Panc1 (cell line): ENCODE measurements at regions not wholly inside any gene's neighbourhood (a gene's known extent, or its start where the extent isn't known, plus 50 kb on each side); places are given as distances from the start of the nearest gene placed in this dataset.

Experiments
- ATAC-seq: fragments of 200-7000 bp; cut with Tn5 transposase; 2 replicates; pipeline ENCODE4 v1.9.1; 2020; ENCODE audit warnings: mild to moderate bottlenecking, moderate library complexity
- BruUV-seq: library from RNA; stranded (reverse); fragments of 400-500 nt; replicated peaks from 2 replicates; lab custom pipeline; 2021; lab: Mats Ljungman, UMichigan
- CTCF ChIA-PET: fragments of 300-600 bp; sonication (Branson Sonifier 250); formaldehyde crosslinking; loops from one replicate; lab custom pipeline; 2022; ENCODE audit warnings: antibody characterized with exemption; lab: Charles Lee
- POLR2A ChIA-PET: fragments of 300-600 bp; sonication (Branson Sonifier 250); formaldehyde crosslinking; loops from one replicate; lab custom pipeline; 2022; ENCODE audit warnings: antibody characterized with exemption; lab: Charles Lee
- DNase-seq: peaks from one replicate; pipeline ENCODE4 v3.0.0-alpha.2; 2010; ENCODE audit warnings: low read depth, low spot score
- H3K27ac ChIP-seq: 2 replicates; pipeline ENCODE4 v1.5.1; 2011; ENCODE audit warnings: mild to moderate bottlenecking, low read length, inconsistent platforms
- H3K27me3 ChIP-seq: fragments of 200-500 bp; sonication (Bioruptor generic); 2 replicates; pipeline ENCODE4 v1.6.0; 2014; ENCODE audit warnings: low read length, inconsistent platforms; ENCODE audit not compliant: control insufficient read depth, insufficient read depth
- H3K36me3 ChIP-seq: fragments of 200-500 bp; sonication (Bioruptor generic); 2 replicates; pipeline ENCODE4 v1.5.1; 2014; ENCODE audit warnings: inconsistent platforms, mild to moderate bottlenecking, low read length, moderate library complexity; ENCODE audit not compliant: control insufficient read depth, insufficient read depth
- H3K4me1 ChIP-seq: 2 replicates; pipeline ENCODE4 v1.5.1; 2011; ENCODE audit warnings: inconsistent platforms, mild to moderate bottlenecking, low read length, moderate library complexity; ENCODE audit not compliant: control insufficient read depth, insufficient read depth
- H3K4me3 ChIP-seq, 2 experiments: 2 replicates each; pipeline ENCODE4 v1.5.1; 2011 to 2012; ENCODE audit warnings: low read depth in 2 of 2, low read length in 2 of 2, mild to moderate bottlenecking in 2 of 2, inconsistent platforms in 1 of 2, moderate library complexity in 1 of 2
- H3K9me3 ChIP-seq: fragments of 200-500 bp; sonication (Bioruptor generic); 2 replicates; pipeline ENCODE4 v1.5.1; 2014; ENCODE audit warnings: low read depth, mild to moderate bottlenecking, inconsistent platforms, low read length, moderate library complexity; ENCODE audit not compliant: control insufficient read depth, insufficient read depth
- POLR2AphosphoS5 ChIP-seq: IDR thresholded peaks from 2 replicates; pipeline ENCODE4 v1.6.1; 2012; ENCODE audit warnings: mild to moderate bottlenecking, low read depth, low read length, moderate library complexity
- SIN3A ChIP-seq: IDR thresholded peaks from 2 replicates; pipeline ENCODE4 v1.6.1; 2012; ENCODE audit warnings: low read depth, mild to moderate bottlenecking, low read length, moderate library complexity, borderline replicate concordance; ENCODE audit not compliant: insufficient read depth
- TCF7L2 ChIP-seq: IDR thresholded peaks from 2 replicates; pipeline ENCODE4 v1.6.1; 2011; ENCODE audit warnings: mild to moderate bottlenecking, low read depth, low read length, inconsistent platforms
- in situ Hi-C: cut with HindIII; loops from 2 replicates; pipeline ENCODE4 v1.10.0; 2016; ENCODE audit warnings: low sequenced_read_pairs, low pct_unique_long_range_greater_than_20kb
- intact Hi-C: fragments of 100-400 bp; cut with micrococcal nuclease; formaldehyde crosslinking; loops from one replicate; pipeline ENCODE4 v1.10.0; 2022; ENCODE audit not compliant: unreplicated experiment
- TF ChIP-seq, protein P1 (sequence below), 2 experiments: IDR thresholded peaks; 2 replicates each; pipeline ENCODE4 v1.6.1; 2011 to 2012; ENCODE audit warnings: low read depth in 2 of 2, control low read depth in 1 of 2, low read length in 1 of 2, mild to moderate bottlenecking in 1 of 2, moderate library complexity in 1 of 2; ENCODE audit not compliant: insufficient read depth in 1 of 2
- TF ChIP-seq, protein P2 (sequence below): fragments of 450-650 bp; IDR thresholded peaks from 2 replicates; pipeline ENCODE4 v1.5.1; 2017; ENCODE audit warnings: mild to moderate bottlenecking

DNA sequence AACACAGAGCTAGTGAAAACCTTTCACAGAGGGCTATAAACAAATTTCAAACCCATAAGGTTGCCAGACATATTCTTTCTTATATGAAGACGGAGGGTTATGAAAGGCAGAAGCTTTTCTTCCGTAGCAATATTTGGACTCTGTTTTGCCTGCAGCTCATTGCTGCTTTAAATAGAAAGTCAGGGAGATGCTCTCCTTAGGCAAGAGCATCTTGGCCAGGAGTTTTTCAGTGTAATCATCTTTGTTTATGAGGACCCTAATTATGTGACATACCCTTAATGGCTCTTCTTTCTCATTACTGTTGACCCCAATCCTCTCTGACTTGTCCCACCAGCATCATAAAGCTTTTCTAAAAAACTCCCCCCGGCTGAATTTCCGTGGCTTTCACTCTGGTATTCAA, 433.4 kb upstream of the NRXN1 start:
- H3K4me1 ChIP-seq, result no peaks in the 10 kb centered on the region
- no peaks in the 10 kb centered on the region for H3K36me3 ChIP-seq
- H3K4me3 ChIP-seq, result no peak overlapping the region
- no peaks in the 10 kb centered on the region for H3K27me3 ChIP-seq
- H3K27ac ChIP-seq, result no peak overlapping the region
- ChIA-PET POLR2A (no interaction called here), CTCF (no interaction called here)
- no peak for DNase-seq
- H3K9me3 ChIP-seq, result no peaks in the 10 kb centered on the region
- in situ Hi-C loops (no loop called here), intact Hi-C loops (no loop called here)
- ATAC-seq, result no peak
- no TSS peak for BruUV-seq
- TF ChIP-seq, protein P1, sequence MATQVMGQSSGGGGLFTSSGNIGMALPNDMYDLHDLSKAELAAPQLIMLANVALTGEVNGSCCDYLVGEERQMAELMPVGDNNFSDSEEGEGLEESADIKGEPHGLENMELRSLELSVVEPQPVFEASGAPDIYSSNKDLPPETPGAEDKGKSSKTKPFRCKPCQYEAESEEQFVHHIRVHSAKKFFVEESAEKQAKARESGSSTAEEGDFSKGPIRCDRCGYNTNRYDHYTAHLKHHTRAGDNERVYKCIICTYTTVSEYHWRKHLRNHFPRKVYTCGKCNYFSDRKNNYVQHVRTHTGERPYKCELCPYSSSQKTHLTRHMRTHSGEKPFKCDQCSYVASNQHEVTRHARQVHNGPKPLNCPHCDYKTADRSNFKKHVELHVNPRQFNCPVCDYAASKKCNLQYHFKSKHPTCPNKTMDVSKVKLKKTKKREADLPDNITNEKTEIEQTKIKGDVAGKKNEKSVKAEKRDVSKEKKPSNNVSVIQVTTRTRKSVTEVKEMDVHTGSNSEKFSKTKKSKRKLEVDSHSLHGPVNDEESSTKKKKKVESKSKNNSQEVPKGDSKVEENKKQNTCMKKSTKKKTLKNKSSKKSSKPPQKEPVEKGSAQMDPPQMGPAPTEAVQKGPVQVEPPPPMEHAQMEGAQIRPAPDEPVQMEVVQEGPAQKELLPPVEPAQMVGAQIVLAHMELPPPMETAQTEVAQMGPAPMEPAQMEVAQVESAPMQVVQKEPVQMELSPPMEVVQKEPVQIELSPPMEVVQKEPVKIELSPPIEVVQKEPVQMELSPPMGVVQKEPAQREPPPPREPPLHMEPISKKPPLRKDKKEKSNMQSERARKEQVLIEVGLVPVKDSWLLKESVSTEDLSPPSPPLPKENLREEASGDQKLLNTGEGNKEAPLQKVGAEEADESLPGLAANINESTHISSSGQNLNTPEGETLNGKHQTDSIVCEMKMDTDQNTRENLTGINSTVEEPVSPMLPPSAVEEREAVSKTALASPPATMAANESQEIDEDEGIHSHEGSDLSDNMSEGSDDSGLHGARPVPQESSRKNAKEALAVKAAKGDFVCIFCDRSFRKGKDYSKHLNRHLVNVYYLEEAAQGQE (IDR thresholded peaks at IDR 0.05; ENCODE audit: insufficient read depth in 1 of 2, low read depth in 2 of 2, low read length in 1 of 2), result no peak
- no peak for TF ChIP-seq POLR2AphosphoS5
- no peak for TF ChIP-seq TCF7L2
- TF ChIP-seq, protein P2, sequence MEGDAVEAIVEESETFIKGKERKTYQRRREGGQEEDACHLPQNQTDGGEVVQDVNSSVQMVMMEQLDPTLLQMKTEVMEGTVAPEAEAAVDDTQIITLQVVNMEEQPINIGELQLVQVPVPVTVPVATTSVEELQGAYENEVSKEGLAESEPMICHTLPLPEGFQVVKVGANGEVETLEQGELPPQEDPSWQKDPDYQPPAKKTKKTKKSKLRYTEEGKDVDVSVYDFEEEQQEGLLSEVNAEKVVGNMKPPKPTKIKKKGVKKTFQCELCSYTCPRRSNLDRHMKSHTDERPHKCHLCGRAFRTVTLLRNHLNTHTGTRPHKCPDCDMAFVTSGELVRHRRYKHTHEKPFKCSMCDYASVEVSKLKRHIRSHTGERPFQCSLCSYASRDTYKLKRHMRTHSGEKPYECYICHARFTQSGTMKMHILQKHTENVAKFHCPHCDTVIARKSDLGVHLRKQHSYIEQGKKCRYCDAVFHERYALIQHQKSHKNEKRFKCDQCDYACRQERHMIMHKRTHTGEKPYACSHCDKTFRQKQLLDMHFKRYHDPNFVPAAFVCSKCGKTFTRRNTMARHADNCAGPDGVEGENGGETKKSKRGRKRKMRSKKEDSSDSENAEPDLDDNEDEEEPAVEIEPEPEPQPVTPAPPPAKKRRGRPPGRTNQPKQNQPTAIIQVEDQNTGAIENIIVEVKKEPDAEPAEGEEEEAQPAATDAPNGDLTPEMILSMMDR, result no peak
- TF ChIP-seq SIN3A, result no peak

DNA sequence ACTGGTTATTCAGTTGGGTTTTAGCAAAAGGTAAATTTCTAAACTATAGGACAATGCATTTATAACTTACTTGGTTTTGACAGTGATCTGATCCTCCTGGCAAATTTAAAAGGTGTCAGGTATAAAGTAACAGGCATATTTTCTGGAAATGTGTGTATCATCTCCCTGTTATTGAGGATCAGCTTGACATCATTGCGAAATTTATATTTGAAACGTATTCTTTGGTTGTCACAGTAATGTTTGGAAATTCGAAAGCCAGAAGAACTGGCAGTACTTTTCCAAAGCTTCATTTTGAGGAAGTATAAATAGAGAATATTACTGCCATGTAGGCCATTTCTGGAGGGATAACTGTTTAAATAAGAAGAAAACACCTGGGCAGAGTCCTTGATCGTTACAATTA, 422.2 kb upstream of the NRXN1 start:
- H3K36me3 ChIP-seq, result no peaks in the 10 kb centered on the region
- H3K27me3 ChIP-seq, result no peaks in the 10 kb centered on the region
- in situ Hi-C loops, result no loop called here
- no peak overlapping the region for H3K27ac ChIP-seq
- BruUV-seq, result no TSS peak
- H3K9me3 ChIP-seq, result no peaks in the 10 kb centered on the region
- H3K4me1 ChIP-seq, result no peaks in the 10 kb centered on the region
- ATAC-seq (no peak), DNase-seq (no peak)
- TF ChIP-seq, protein P2, result no peak
- no peak for TF ChIP-seq SIN3A
- no peak for TF ChIP-seq POLR2AphosphoS5
- TF ChIP-seq, protein P1 (IDR thresholded peaks at IDR 0.05; ENCODE audit: insufficient read depth in 1 of 2, low read depth in 2 of 2, low read length in 1 of 2), result no peak
- no peak for TF ChIP-seq TCF7L2
- intact Hi-C loops, result no loop called here
- no peak overlapping the region for H3K4me3 ChIP-seq
- CTCF ChIA-PET, result no interaction called here
- POLR2A ChIA-PET, result no interaction called here
